ENCODE measurements at regions not wholly inside any gene's neighbourhood (a gene's known extent, or its start where the extent isn't known, plus 50 kb on each side); places are given as distances from the start of the nearest gene placed in this dataset.

GRCh38 chr3:124266487-124266886 lies 274.6 kb upstream of the ROPN1 start:
- POLR2A ChIA-PET: no interaction called here
- DNase-seq (ENCODE audit: extremely low spot score): no peak
- CTCF ChIA-PET: interaction anchor here (1.3 kb wide), 1 partner anchor 189 kb away, joined by 3 read pairs; no protein-coding TSS in a partner anchor
- no peak for TF ChIP-seq CTCF (IDR thresholded peaks at IDR 0.05; ENCODE audit: control extremely low read depth, extremely low read depth, low read depth, missing control alignments)

GRCh38 chr3:124267406-124267805 lies 275.5 kb upstream of the ROPN1 start:
- CTCF ChIA-PET: interaction anchor here (1.3 to 2.3 kb wide), 2 partner anchors 21 to 188 kb away, joined by 3 to 11 read pairs; no protein-coding TSS in a partner anchor
- POLR2A ChIA-PET: no interaction called here
- DNase-seq (ENCODE audit: extremely low spot score): no peak
- no peak for TF ChIP-seq CTCF (IDR thresholded peaks at IDR 0.05; ENCODE audit: control extremely low read depth, extremely low read depth, low read depth, missing control alignments)

GRCh38 chr3:124268355-124268754 lies 276.4 kb upstream of the ROPN1 start:
- DNase-seq (ENCODE audit: extremely low spot score): no peak
- ChIA-PET POLR2A (no interaction called here), CTCF (interaction anchor here (2.3 kb wide), 1 partner anchor 22 kb away, joined by 11 read pairs; no protein-coding TSS in a partner anchor)
- TF ChIP-seq CTCF (IDR thresholded peaks at IDR 0.05; ENCODE audit: control extremely low read depth, extremely low read depth, low read depth, missing control alignments): no peak

- POLR2A ChIA-PET: no interaction called here
- CTCF ChIA-PET: interaction anchor here (1.4 to 2.3 kb wide), 2 partner anchors 23 to 36 kb away, joined by 3 to 11 read pairs; no protein-coding TSS in a partner anchor
- DNase-seq (ENCODE audit: extremely low spot score): no peak
- no peak for TF ChIP-seq CTCF (IDR thresholded peaks at IDR 0.05; ENCODE audit: control extremely low read depth, extremely low read depth, low read depth, missing control alignments)
Measured at GRCh38 chr3:124269619-124270018, 277.7 kb upstream of the ROPN1 start.

- no peak for TF ChIP-seq CTCF (IDR thresholded peaks at IDR 0.05; ENCODE audit: control extremely low read depth, extremely low read depth, low read depth, missing control alignments)
- POLR2A ChIA-PET: no interaction called here
- CTCF ChIA-PET: no interaction called here
- no peak for DNase-seq (ENCODE audit: extremely low spot score)
Measured at GRCh38 chr3:124272605-124273151, 280.8 kb upstream of the ROPN1 start.

- ChIA-PET CTCF (no interaction called here), POLR2A (no interaction called here)
- DNase-seq (ENCODE audit: extremely low spot score): no peak
- TF ChIP-seq CTCF (IDR thresholded peaks at IDR 0.05; ENCODE audit: control extremely low read depth, extremely low read depth, low read depth, missing control alignments): no peak
Measured at GRCh38 chr3:124273651-124274050, 281.7 kb upstream of the ROPN1 start.

Data from GM10248 (cell line).